ENCODE measurements at regions not wholly inside any gene's neighbourhood (a gene's known extent, or its start where the extent isn't known, plus 50 kb on each side); places are given as distances from the start of the nearest gene placed in this dataset.

GRCh38 chr13:99809926-99810325 lies 161.6 kb downstream of the ZIC5 start:
- Histone ChIP-seq H3K27ac (no peak overlapping the region), H3K4me3 (no peak overlapping the region), H3K36me3 (no peaks in the 10 kb centered on the region), H3K4me1 (no peaks in the 10 kb centered on the region), H3K9me3 (no peaks in the 10 kb centered on the region), H3K27me3 (no peaks in the 10 kb centered on the region)
- DNase-seq = no peak
- no peak for TF ChIP-seq CTCF (IDR thresholded peaks at IDR 0.05)
- intact Hi-C loops (cut with DNase I; ENCODE audit: low total_unique reads) = no loop called here

- TF ChIP-seq CTCF (IDR thresholded peaks at IDR 0.05) = no peak
- no peaks in the 10 kb centered on the region for H3K27me3 ChIP-seq
- no peaks in the 10 kb centered on the region for H3K36me3 ChIP-seq
- no peak for DNase-seq
- no peaks in the 10 kb centered on the region for H3K4me1 ChIP-seq
- no peak overlapping the region for H3K27ac ChIP-seq
- H3K4me3 ChIP-seq = no peak overlapping the region
- intact Hi-C loops (cut with DNase I; ENCODE audit: low total_unique reads) = no loop called here
- no peaks in the 10 kb centered on the region for H3K9me3 ChIP-seq
These were observed 162.1 kb downstream of the ZIC5 start for GRCh38 chr13:99809496-99809895.

- intact Hi-C loops (cut with DNase I; ENCODE audit: low total_unique reads) = no loop called here
These were observed 162.8 kb downstream of the ZIC5 start for GRCh38 chr13:99808786-99809185.

GRCh38 chr13:99806671-99807070 lies 164.9 kb downstream of the ZIC5 start:
- no peaks in the 10 kb centered on the region for H3K4me1 ChIP-seq
- H3K27me3 ChIP-seq = no peaks in the 10 kb centered on the region
- H3K9me3 ChIP-seq = no peaks in the 10 kb centered on the region
- DNase-seq = no peak
- no peaks in the 10 kb centered on the region for H3K36me3 ChIP-seq
- no peak overlapping the region for H3K27ac ChIP-seq
- H3K4me3 ChIP-seq = no peak overlapping the region
- TF ChIP-seq CTCF (IDR thresholded peaks at IDR 0.05) = no peak
- intact Hi-C loops (cut with DNase I; ENCODE audit: low total_unique reads) = no loop called here

More at GRCh38 chr13:99808786-99809185, 162.8 kb downstream of the ZIC5 start:
- TF ChIP-seq CTCF (IDR thresholded peaks at IDR 0.05) = no peak
- no peak overlapping the region for H3K4me3 ChIP-seq
- no peaks in the 10 kb centered on the region for H3K4me1 ChIP-seq
- no peak overlapping the region for H3K27ac ChIP-seq
- no peaks in the 10 kb centered on the region for H3K27me3 ChIP-seq
- H3K9me3 ChIP-seq = no peaks in the 10 kb centered on the region
- H3K36me3 ChIP-seq = no peaks in the 10 kb centered on the region
- DNase-seq = no peak

DNA sequence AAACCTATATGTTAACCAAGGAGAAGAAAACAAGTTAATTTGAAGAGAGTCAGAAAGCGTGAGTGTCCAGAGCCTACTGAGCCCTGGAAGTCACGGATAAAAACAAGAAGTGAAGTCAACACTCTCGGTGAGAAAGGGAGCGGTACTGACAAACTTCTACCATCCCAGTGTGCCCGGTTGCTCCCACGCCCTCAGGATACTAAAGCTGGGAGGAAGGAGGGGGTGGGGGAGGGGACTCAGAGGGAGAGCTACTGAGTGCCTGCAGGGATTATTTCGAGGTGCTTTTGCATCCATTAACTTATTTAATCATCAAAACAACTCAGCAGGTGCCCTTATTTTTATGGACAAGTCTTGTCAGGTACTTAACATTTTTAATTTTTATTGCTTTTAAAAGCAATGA lies 166.2 kb downstream of the ZIC5 start:
- H3K27me3 ChIP-seq = no peaks in the 10 kb centered on the region
- no peaks in the 10 kb centered on the region for H3K36me3 ChIP-seq
- no peaks in the 10 kb centered on the region for H3K4me1 ChIP-seq
- H3K27ac ChIP-seq = no peak overlapping the region
- TF ChIP-seq CTCF (IDR thresholded peaks at IDR 0.05) = no peak
- no peak for DNase-seq
- no peak overlapping the region for H3K4me3 ChIP-seq
- intact Hi-C loops (cut with DNase I; ENCODE audit: low total_unique reads) = no loop called here
- no peaks in the 10 kb centered on the region for H3K9me3 ChIP-seq

GRCh38 chr13:99803141-99803540 lies 168.4 kb downstream of the ZIC5 start:
- no peak for TF ChIP-seq CTCF (IDR thresholded peaks at IDR 0.05)
- Histone ChIP-seq H3K4me1 (no peaks in the 10 kb centered on the region), H3K4me3 (no peak overlapping the region), H3K9me3 (no peaks in the 10 kb centered on the region), H3K36me3 (no peaks in the 10 kb centered on the region), H3K27ac (no peak overlapping the region), H3K27me3 (no peaks in the 10 kb centered on the region)
- DNase-seq = no peak
- intact Hi-C loops (cut with DNase I; ENCODE audit: low total_unique reads) = no loop called here
